HepG2 (cell line): ENCODE measurements at regions not wholly inside any gene's neighbourhood (a gene's known extent, or its start where the extent isn't known, plus 50 kb on each side); places are given as distances from the start of the nearest gene placed in this dataset.

Experiments
- ATAC-seq: fragments of 200-7000 bp; cut with Tn5 transposase; 3 replicates; pipeline ENCODE4 v1.9.1; 2020; ENCODE audit warnings: mild to moderate bottlenecking, moderate library complexity
- BruUV-seq: library from RNA; stranded (reverse); fragments of 400-500 nt; replicated peaks from 2 replicates; lab custom pipeline; 2021; lab: Mats Ljungman, UMichigan
- CTCF ChIA-PET: fragments of 300-600 bp; formaldehyde crosslinking; extraction: SDS; loops from one replicate; lab custom pipeline; 2021; ENCODE audit warnings: low total read pairs, inconsistent platforms, low intra/inter-chr PET ratio; lab: Yijun Ruan, JAX
- POLR2A ChIA-PET: fragments of 350-600 bp; sonication (Branson Sonifier 250); formaldehyde crosslinking; loops from one replicate; lab custom pipeline; 2020; ENCODE audit warnings: antibody characterized with exemption, inconsistent platforms; lab: Yijun Ruan, JAX
- DNase-seq: peaks from one replicate; pipeline ENCODE4 v3.0.0-alpha.2; 2015; ENCODE audit warnings: low spot score
- FAIRE-seq: peaks from 3 replicates; lab custom pipeline; 2011; peaks lifted over from hg19 to GRCh38; lab: Jason Lieb, UNC
- H2AFZ ChIP-seq: one replicate; pipeline ENCODE4 v1.6.1; 2011; ENCODE audit warnings: low read length, inconsistent platforms
- H3K27ac ChIP-seq: fragments of 300-600 bp; 3 replicates; pipeline ENCODE4 v1.8.0; 2011; ENCODE audit warnings: mixed run types, mild to moderate bottlenecking, mixed read lengths, low read length, inconsistent platforms; ENCODE audit not compliant: insufficient read depth; ENCODE audit errors: extremely low read length
- H3K27me3 ChIP-seq, 2 experiments: fragments of 200-600 bp in 1 of 2; 2 replicates in 1 of 2; 3 replicates in 1 of 2; pipeline versions ENCODE4 v1.6.0 to v1.8.0; 2011; ENCODE audit warnings: low read length in 2 of 2, mild to moderate bottlenecking in 2 of 2, moderate library complexity in 2 of 2, inconsistent platforms in 1 of 2; ENCODE audit not compliant: insufficient read depth in 2 of 2, control insufficient read depth in 1 of 2
- H3K36me3 ChIP-seq, 2 experiments: fragments of 200-600 bp in 1 of 2; replicated peaks in 1 of 2; 2 replicates in 1 of 2; 3 replicates in 1 of 2; pipeline versions ENCODE4 v1.5.1 to v1.8.0; 2011; ENCODE audit warnings: low read length in 2 of 2, inconsistent platforms in 1 of 2; ENCODE audit not compliant: insufficient read depth in 2 of 2, control insufficient read depth in 1 of 2
- H3K4me1 ChIP-seq: 2 replicates; pipeline ENCODE4 v1.5.1; 2012; ENCODE audit warnings: low read length, inconsistent platforms; ENCODE audit not compliant: insufficient read depth
- H3K4me2 ChIP-seq: 2 replicates; pipeline ENCODE4 v1.6.0; 2011; ENCODE audit warnings: low read depth, low read length, inconsistent platforms
- H3K4me3 ChIP-seq, 3 experiments: fragments of 200-600 bp in 1 of 3; sonication (generic), shearing (Covaris generic) in 1 of 3; replicated peaks in 1 of 3; 2 replicates each; pipeline ENCODE4 v1.5.1; 2011 to 2016; ENCODE audit warnings: low read length in 3 of 3, inconsistent platforms in 2 of 3, low read depth in 2 of 3, mild to moderate bottlenecking in 2 of 3, control low read depth in 1 of 3, mixed read lengths in 1 of 3; ENCODE audit not compliant: insufficient read depth in 1 of 3
- H3K79me2 ChIP-seq: one replicate; pipeline ENCODE4 v1.6.1; 2011; ENCODE audit warnings: low read length, inconsistent platforms; ENCODE audit not compliant: insufficient read depth
- H3K9ac ChIP-seq: 2 replicates; pipeline ENCODE4 v1.6.0; 2011; ENCODE audit warnings: mild to moderate bottlenecking, low read depth, low read length, inconsistent platforms; ENCODE audit not compliant: insufficient read depth
- H3K9me3 ChIP-seq: 2 replicates; pipeline ENCODE4 v1.5.1; 2012; ENCODE audit warnings: mild to moderate bottlenecking, low read length
- H4K20me1 ChIP-seq: 2 replicates; pipeline ENCODE4 v1.6.0; 2011; ENCODE audit warnings: inconsistent platforms, mild to moderate bottlenecking, low read length, moderate library complexity; ENCODE audit not compliant: insufficient read depth
- CHD2 ChIP-seq: IDR thresholded peaks from 2 replicates; pipeline ENCODE4 v1.6.1; 2011; ENCODE audit warnings: low read depth, low read length, improper control_type of control experiment
- FOXC1 ChIP-seq: sonication (generic); formaldehyde crosslinking; IDR thresholded peaks from 2 replicates; pipeline ENCODE4 v1.8.0; 2022; ENCODE audit warnings: mild to moderate bottlenecking, missing genetic modification reagents, borderline replicate concordance
- MAFF ChIP-seq: IDR thresholded peaks from 2 replicates; pipeline ENCODE4 v1.6.1; 2011; ENCODE audit warnings: low read depth, low read length, improper control_type of control experiment
- NFKBIZ ChIP-seq: IDR thresholded peaks from 2 replicates; pipeline ENCODE4 v1.6.1; 2018; ENCODE audit warnings: missing genetic modification reagents, missing compliant biosample characterization
- PHF5A ChIP-seq: IDR thresholded peaks from one replicate; pipeline ENCODE4 v1.6.1; 2018; ENCODE audit warnings: low read depth, missing genetic modification reagents; ENCODE audit not compliant: unreplicated experiment
- PRPF4 ChIP-seq: fragments of 200-400 bp; formaldehyde crosslinking; IDR thresholded peaks from 2 replicates; pipeline ENCODE4 v1.6.1; 2016; ENCODE audit warnings: low read length, low read depth; ENCODE audit not compliant: poor library complexity, severe bottlenecking
- SNAPC4 ChIP-seq: sonication (generic); formaldehyde crosslinking; IDR thresholded peaks from 2 replicates; pipeline ENCODE4 v1.4.0; 2020; ENCODE audit warnings: mild to moderate bottlenecking, missing genetic modification reagents
- SP2 ChIP-seq: sonication (generic); formaldehyde crosslinking; IDR thresholded peaks from 2 replicates; pipeline ENCODE4 v1.5.1; 2020; ENCODE audit warnings: mild to moderate bottlenecking, missing genetic modification reagents
- SRY ChIP-seq: sonication (generic); formaldehyde crosslinking; IDR thresholded peaks from 2 replicates; pipeline ENCODE4 v1.8.0; 2022; ENCODE audit warnings: mild to moderate bottlenecking, missing genetic modification reagents
- ZBTB7B ChIP-seq: sonication (generic); formaldehyde crosslinking; IDR thresholded peaks from 2 replicates; pipeline ENCODE4 v1.4.0; 2020; ENCODE audit warnings: missing genetic modification reagents
- ZC3H4 ChIP-seq: sonication (generic); formaldehyde crosslinking; IDR thresholded peaks from 2 replicates; pipeline ENCODE4 v1.4.0; 2020; ENCODE audit warnings: missing genetic modification reagents, borderline replicate concordance
- ZNF329 ChIP-seq: sonication (generic); formaldehyde crosslinking; IDR thresholded peaks from 2 replicates; pipeline ENCODE4 v1.9.0; 2021; ENCODE audit warnings: low read depth, mild to moderate bottlenecking, missing genetic modification reagents
- ZNF33A ChIP-seq: sonication (generic); formaldehyde crosslinking; IDR thresholded peaks from 2 replicates; pipeline ENCODE4 v1.5.1; 2020; ENCODE audit warnings: missing genetic modification reagents, mild to moderate bottlenecking, moderate library complexity, borderline replicate concordance
- ZNF547 ChIP-seq: sonication (generic); formaldehyde crosslinking; IDR thresholded peaks from 2 replicates; pipeline ENCODE4 v1.5.1; 2020; ENCODE audit warnings: mild to moderate bottlenecking, missing genetic modification reagents
- ZNF550 ChIP-seq: sonication (generic); formaldehyde crosslinking; IDR thresholded peaks from 2 replicates; pipeline ENCODE4 v1.4.0; 2020; ENCODE audit warnings: mild to moderate bottlenecking, missing genetic modification reagents, borderline replicate concordance
- ZNF670 ChIP-seq: sonication (generic); formaldehyde crosslinking; IDR thresholded peaks from 2 replicates; pipeline ENCODE4 v1.8.0; 2022; ENCODE audit warnings: mild to moderate bottlenecking, missing genetic modification reagents, borderline replicate concordance
- ZSCAN30 ChIP-seq: sonication (generic); formaldehyde crosslinking; IDR thresholded peaks from 2 replicates; pipeline ENCODE4 v1.5.0; 2020; ENCODE audit warnings: mild to moderate bottlenecking, missing genetic modification reagents
- WGBS: methylation state at CpG from one replicate; pipeline ENCODE4 v1.1.6; 2017; ENCODE audit warnings: low lambda C conversion rate; 5-methylcytosine and 5-hydroxymethylcytosine counted together
- in situ Hi-C: cut with HindIII; loops from 2 replicates; pipeline ENCODE4 v1.10.0; 2017; ENCODE audit warnings: low pct_unique_long_range_greater_than_20kb; ENCODE audit not compliant: extremely low pct_ligation_motif_present
- intact Hi-C: fragments of 100-400 bp; cut with micrococcal nuclease; formaldehyde crosslinking; loops from one replicate; pipeline ENCODE4 v1.10.0; 2022; ENCODE audit not compliant: unreplicated experiment

- Histone ChIP-seq H3K4me2 (no peak overlapping the region), H3K36me3 (no peaks in the 10 kb centered on the region), H2AFZ (no peak overlapping the region), H3K79me2 (no peaks in the 10 kb centered on the region), H3K9me3 (no peaks in the 10 kb centered on the region), H3K9ac (no peak overlapping the region), H3K4me1 (no peaks in the 10 kb centered on the region), H3K27ac (no peak overlapping the region), H3K27me3 (no peaks in the 10 kb centered on the region; a peak in 1 of 5 replicates), H3K4me3 (no peak overlapping the region), H4K20me1 (no peaks in the 10 kb centered on the region)
- FAIRE-seq (no peak), ATAC-seq (no peak), DNase-seq (no peak)
- intact Hi-C loops, result no loop called here
- ChIA-PET CTCF (no interaction called here), POLR2A (no interaction called here)
- no TSS peak for BruUV-seq
- in situ Hi-C loops, result no loop called here
- TF ChIP-seq ZNF33A (no peak), CHD2 (no peak), ZC3H4 (no peak), ZSCAN30 (no peak), PHF5A (no peak), ZNF547 (CRISPR knock-in tag) (no peak), PRPF4 (no peak)
- 55% methylated on average over 5 of the region's 5 CpGs for WGBS
These were observed 170.9 kb upstream of the SYT6 start for GRCh38 chr1:114324662-114324965.

- ChIA-PET POLR2A (no interaction called here), CTCF (no interaction called here)
- no peak for ATAC-seq
- Histone ChIP-seq H3K9me3 (no peaks in the 10 kb centered on the region), H4K20me1 (no peaks in the 10 kb centered on the region), H3K4me2 (no peak overlapping the region), H3K27me3 (no peaks in the 10 kb centered on the region; a peak in 1 of 5 replicates), H3K27ac (no peak overlapping the region), H3K9ac (no peak overlapping the region), H3K4me3 (no peak overlapping the region), H2AFZ (no peak overlapping the region), H3K36me3 (no peaks in the 10 kb centered on the region), H3K4me1 (no peaks in the 10 kb centered on the region), H3K79me2 (no peaks in the 10 kb centered on the region)
- in situ Hi-C loops, result no loop called here
- no TSS peak for BruUV-seq
- no peak for DNase-seq
- intact Hi-C loops, result no loop called here
- 25% methylated on average over 12 of the region's 15 CpGs for whole genome bisulfite sequencing
- no peak for FAIRE-seq
- no peak for TF ChIP-seq ZNF670 (CRISPR knock-in tag)
- TF ChIP-seq MAFF, result no peak
- no peak for TF ChIP-seq NFKBIZ (CRISPR knock-in tag)
- TF ChIP-seq SNAPC4 (CRISPR knock-in tag), result no peak
- no peak for TF ChIP-seq SRY (CRISPR knock-in tag)
- no peak for TF ChIP-seq FOXC1 (CRISPR knock-in tag)
- TF ChIP-seq ZNF329 (CRISPR knock-in tag), result no peak
- no peak for TF ChIP-seq ZBTB7B (CRISPR knock-in tag)
- no peak for TF ChIP-seq SP2
- TF ChIP-seq ZNF550, result no peak
These were observed 170.4 kb upstream of the SYT6 start for GRCh38 chr1:114323959-114324661.
